ENCODE measurements at regions not wholly inside any gene's neighbourhood (a gene's known extent, or its start where the extent isn't known, plus 50 kb on each side); places are given as distances from the start of the nearest gene placed in this dataset.

- no peaks in the 10 kb centered on the region for H3K9me3 ChIP-seq (ENCODE audit: control insufficient read depth in 3 of 3, low read length in 3 of 3)
- H3K9ac ChIP-seq (ENCODE audit: low read depth in 1 of 3, low read length in 3 of 3): no peak overlapping the region
- no peaks in the 10 kb centered on the region for H3K4me1 ChIP-seq (ENCODE audit: control insufficient read depth in 3 of 3, insufficient read depth in 3 of 3, low read length in 3 of 3)
- H3K27me3 ChIP-seq (ENCODE audit: control insufficient read depth in 3 of 3, insufficient read depth in 3 of 3, low read length in 3 of 3): no peaks in the 10 kb centered on the region
- no peak overlapping the region for H3K27ac ChIP-seq (ENCODE audit: low read depth, low read length)
- H3K36me3 ChIP-seq (ENCODE audit: control insufficient read depth in 3 of 3, insufficient read depth in 3 of 3, low read length in 3 of 3): no peaks in the 10 kb centered on the region
- no peak overlapping the region for H3K4me3 ChIP-seq (ENCODE audit: low read length in 3 of 3)
These were observed 438.5 kb downstream of the ZNF516 start for GRCh38 chr18:76056471-76057110.

DNA sequence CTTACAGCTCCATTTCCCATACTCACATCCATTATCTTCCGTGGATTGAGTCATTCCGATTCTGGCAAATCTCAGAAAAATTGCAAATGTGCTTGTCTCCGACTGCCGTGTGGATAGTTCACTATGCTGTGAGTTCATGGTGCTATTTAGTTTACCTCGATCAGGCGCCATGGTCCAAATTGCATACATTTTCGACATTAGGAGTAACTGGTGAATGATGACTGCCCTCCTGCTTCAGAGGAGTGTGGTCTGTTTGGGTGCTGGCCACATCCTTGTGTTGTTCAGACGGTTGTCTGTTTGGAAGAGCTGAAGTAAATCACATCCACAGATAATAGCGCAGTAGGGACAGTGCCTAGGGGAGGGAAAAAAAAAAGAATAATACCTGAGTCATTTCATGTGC lies 439.5 kb downstream of the ZNF516 start:
- Histone ChIP-seq H3K9me3 (ENCODE audit: control insufficient read depth in 3 of 3, low read length in 3 of 3) (no peaks in the 10 kb centered on the region), H3K4me3 (ENCODE audit: low read length in 3 of 3) (no peak overlapping the region), H3K27ac (ENCODE audit: low read depth, low read length) (no peak overlapping the region), H3K4me1 (ENCODE audit: control insufficient read depth in 3 of 3, insufficient read depth in 3 of 3, low read length in 3 of 3) (no peaks in the 10 kb centered on the region), H3K9ac (ENCODE audit: low read depth in 1 of 3, low read length in 3 of 3) (no peak overlapping the region), H3K27me3 (ENCODE audit: control insufficient read depth in 3 of 3, insufficient read depth in 3 of 3, low read length in 3 of 3) (no peaks in the 10 kb centered on the region), H3K36me3 (ENCODE audit: control insufficient read depth in 3 of 3, insufficient read depth in 3 of 3, low read length in 3 of 3) (no peaks in the 10 kb centered on the region)

DNA sequence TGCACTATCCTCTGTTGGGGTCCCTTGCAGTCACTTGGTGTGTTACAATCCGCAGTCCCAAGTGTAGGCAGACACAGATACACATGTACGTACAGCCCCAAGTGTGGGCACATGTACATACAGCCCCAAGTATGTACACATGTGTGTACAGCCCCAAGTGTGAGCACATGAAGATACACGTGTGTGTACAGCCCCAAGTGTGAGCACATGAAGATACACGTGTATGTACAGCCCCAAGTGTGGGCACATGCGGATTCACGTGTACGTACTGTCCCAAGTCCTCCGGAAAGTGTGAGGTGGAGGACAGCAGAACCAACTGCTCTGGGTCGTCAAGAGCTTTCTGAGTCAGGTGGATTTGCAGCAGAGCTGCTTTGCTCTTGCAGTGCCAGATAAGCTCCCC lies 440.0 kb downstream of the ZNF516 start:
- no peaks in the 10 kb centered on the region for H3K9me3 ChIP-seq (ENCODE audit: control insufficient read depth in 3 of 3, low read length in 3 of 3)
- no peaks in the 10 kb centered on the region for H3K4me1 ChIP-seq (ENCODE audit: control insufficient read depth in 3 of 3, insufficient read depth in 3 of 3, low read length in 3 of 3)
- no peak overlapping the region for H3K4me3 ChIP-seq (ENCODE audit: low read length in 3 of 3)
- no peak overlapping the region for H3K27ac ChIP-seq (ENCODE audit: low read depth, low read length)
- no peaks in the 10 kb centered on the region for H3K27me3 ChIP-seq (ENCODE audit: control insufficient read depth in 3 of 3, insufficient read depth in 3 of 3, low read length in 3 of 3)
- H3K9ac ChIP-seq (ENCODE audit: low read depth in 1 of 3, low read length in 3 of 3): no peak overlapping the region
- no peaks in the 10 kb centered on the region for H3K36me3 ChIP-seq (ENCODE audit: control insufficient read depth in 3 of 3, insufficient read depth in 3 of 3, low read length in 3 of 3)

DNA sequence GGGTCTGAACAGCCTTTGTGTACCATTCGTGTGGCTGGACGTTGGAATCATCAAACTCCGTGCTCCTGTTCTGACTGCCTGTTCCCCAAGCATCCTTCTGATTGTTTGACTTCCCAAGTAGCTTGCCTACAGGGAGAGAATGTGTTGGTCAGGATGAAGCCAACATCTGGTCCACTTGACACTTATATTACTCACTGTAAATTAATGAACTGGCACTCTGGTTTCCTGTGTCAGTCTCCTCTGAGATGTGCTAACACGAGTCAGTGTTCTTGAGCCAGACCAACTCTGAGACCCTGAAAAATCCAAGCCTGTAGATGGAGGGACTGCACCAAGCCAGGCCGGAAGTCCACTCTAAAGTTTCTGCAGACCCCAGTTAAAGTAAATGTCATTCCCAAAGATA lies 440.9 kb downstream of the ZNF516 start:
- no peak overlapping the region for H3K27ac ChIP-seq (ENCODE audit: low read depth, low read length)
- no peak overlapping the region for H3K4me3 ChIP-seq (ENCODE audit: low read length in 3 of 3)
- no peaks in the 10 kb centered on the region for H3K36me3 ChIP-seq (ENCODE audit: control insufficient read depth in 3 of 3, insufficient read depth in 3 of 3, low read length in 3 of 3)
- H3K27me3 ChIP-seq (ENCODE audit: control insufficient read depth in 3 of 3, insufficient read depth in 3 of 3, low read length in 3 of 3): no peaks in the 10 kb centered on the region
- H3K9ac ChIP-seq (ENCODE audit: low read depth in 1 of 3, low read length in 3 of 3): no peak overlapping the region
- H3K9me3 ChIP-seq (ENCODE audit: control insufficient read depth in 3 of 3, low read length in 3 of 3): no peaks in the 10 kb centered on the region
- no peaks in the 10 kb centered on the region for H3K4me1 ChIP-seq (ENCODE audit: control insufficient read depth in 3 of 3, insufficient read depth in 3 of 3, low read length in 3 of 3)

GRCh38 chr18:76053551-76053950 lies 441.5 kb downstream of the ZNF516 start:
- Histone ChIP-seq H3K9me3 (ENCODE audit: control insufficient read depth in 3 of 3, low read length in 3 of 3) (no peaks in the 10 kb centered on the region), H3K27me3 (ENCODE audit: control insufficient read depth in 3 of 3, insufficient read depth in 3 of 3, low read length in 3 of 3) (no peaks in the 10 kb centered on the region), H3K36me3 (ENCODE audit: control insufficient read depth in 3 of 3, insufficient read depth in 3 of 3, low read length in 3 of 3) (no peaks in the 10 kb centered on the region), H3K27ac (ENCODE audit: low read depth, low read length) (no peak overlapping the region), H3K4me1 (ENCODE audit: control insufficient read depth in 3 of 3, insufficient read depth in 3 of 3, low read length in 3 of 3) (no peaks in the 10 kb centered on the region), H3K9ac (ENCODE audit: low read depth in 1 of 3, low read length in 3 of 3) (no peak overlapping the region), H3K4me3 (ENCODE audit: low read length in 3 of 3) (no peak overlapping the region)

- Histone ChIP-seq H3K9ac (ENCODE audit: low read depth in 1 of 3, low read length in 3 of 3) (no peak overlapping the region), H3K9me3 (ENCODE audit: control insufficient read depth in 3 of 3, low read length in 3 of 3) (no peaks in the 10 kb centered on the region), H3K27me3 (ENCODE audit: control insufficient read depth in 3 of 3, insufficient read depth in 3 of 3, low read length in 3 of 3) (no peaks in the 10 kb centered on the region), H3K27ac (ENCODE audit: low read depth, low read length) (no peak overlapping the region), H3K4me1 (ENCODE audit: control insufficient read depth in 3 of 3, insufficient read depth in 3 of 3, low read length in 3 of 3) (no peaks in the 10 kb centered on the region), H3K36me3 (ENCODE audit: control insufficient read depth in 3 of 3, insufficient read depth in 3 of 3, low read length in 3 of 3) (no peaks in the 10 kb centered on the region), H3K4me3 (ENCODE audit: low read length in 3 of 3) (no peak overlapping the region)
These were observed 442.8 kb downstream of the ZNF516 start for GRCh38 chr18:76052227-76052595.

- H3K36me3 ChIP-seq (ENCODE audit: control insufficient read depth in 3 of 3, insufficient read depth in 3 of 3, low read length in 3 of 3): no peaks in the 10 kb centered on the region
- no peaks in the 10 kb centered on the region for H3K9me3 ChIP-seq (ENCODE audit: control insufficient read depth in 3 of 3, low read length in 3 of 3)
- H3K27me3 ChIP-seq (ENCODE audit: control insufficient read depth in 3 of 3, insufficient read depth in 3 of 3, low read length in 3 of 3): no peaks in the 10 kb centered on the region
- H3K4me1 ChIP-seq (ENCODE audit: control insufficient read depth in 3 of 3, insufficient read depth in 3 of 3, low read length in 3 of 3): no peaks in the 10 kb centered on the region
- no peak overlapping the region for H3K4me3 ChIP-seq (ENCODE audit: low read length in 3 of 3)
- H3K27ac ChIP-seq (ENCODE audit: low read depth, low read length): no peak overlapping the region
- H3K9ac ChIP-seq (ENCODE audit: low read depth in 1 of 3, low read length in 3 of 3): no peak overlapping the region
These were observed 443.4 kb downstream of the ZNF516 start for GRCh38 chr18:76051396-76052226.

- H3K9me3 ChIP-seq (ENCODE audit: control insufficient read depth in 3 of 3, low read length in 3 of 3): no peaks in the 10 kb centered on the region
- no peaks in the 10 kb centered on the region for H3K36me3 ChIP-seq (ENCODE audit: control insufficient read depth in 3 of 3, insufficient read depth in 3 of 3, low read length in 3 of 3)
- no peak overlapping the region for H3K27ac ChIP-seq (ENCODE audit: low read depth, low read length)
- H3K4me1 ChIP-seq (ENCODE audit: control insufficient read depth in 3 of 3, insufficient read depth in 3 of 3, low read length in 3 of 3): no peaks in the 10 kb centered on the region
- no peaks in the 10 kb centered on the region for H3K27me3 ChIP-seq (ENCODE audit: control insufficient read depth in 3 of 3, insufficient read depth in 3 of 3, low read length in 3 of 3)
- H3K4me3 ChIP-seq (ENCODE audit: low read length in 3 of 3): no peak overlapping the region
- H3K9ac ChIP-seq (ENCODE audit: low read depth in 1 of 3, low read length in 3 of 3): no peak overlapping the region
These were observed 448.8 kb downstream of the ZNF516 start for GRCh38 chr18:76046221-76046620.

DNA sequence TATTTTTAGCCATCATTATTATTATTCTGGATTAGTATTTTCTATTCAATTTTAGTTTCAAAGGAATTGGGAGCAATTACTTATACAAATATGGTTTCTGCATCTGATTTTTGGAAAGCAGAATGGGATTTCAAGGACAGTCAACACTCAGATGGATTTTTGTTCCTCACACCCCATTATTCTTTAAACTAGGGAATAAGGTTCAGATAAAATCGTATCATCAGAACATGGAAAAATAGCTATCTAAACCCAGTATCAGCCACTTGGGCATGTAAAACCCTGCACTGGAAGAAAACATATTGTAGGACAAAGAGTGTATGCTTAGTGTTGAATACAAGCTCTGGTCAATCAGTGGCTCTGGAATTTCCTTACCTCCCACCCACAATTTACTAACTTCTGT lies 452.5 kb downstream of the ZNF516 start:
- H3K27me3 ChIP-seq (ENCODE audit: control insufficient read depth in 3 of 3, insufficient read depth in 3 of 3, low read length in 3 of 3): no peaks in the 10 kb centered on the region
- no peaks in the 10 kb centered on the region for H3K36me3 ChIP-seq (ENCODE audit: control insufficient read depth in 3 of 3, insufficient read depth in 3 of 3, low read length in 3 of 3)
- no peaks in the 10 kb centered on the region for H3K9me3 ChIP-seq (ENCODE audit: control insufficient read depth in 3 of 3, low read length in 3 of 3)
- no peak overlapping the region for H3K27ac ChIP-seq (ENCODE audit: low read depth, low read length)
- H3K4me3 ChIP-seq (ENCODE audit: low read length in 3 of 3): no peak overlapping the region
- H3K4me1 ChIP-seq (ENCODE audit: control insufficient read depth in 3 of 3, insufficient read depth in 3 of 3, low read length in 3 of 3): no peaks in the 10 kb centered on the region
- H3K9ac ChIP-seq (ENCODE audit: low read depth in 1 of 3, low read length in 3 of 3): no peak overlapping the region

- Histone ChIP-seq H3K36me3 (ENCODE audit: control insufficient read depth in 3 of 3, insufficient read depth in 3 of 3, low read length in 3 of 3) (no peaks in the 10 kb centered on the region), H3K9me3 (ENCODE audit: control insufficient read depth in 3 of 3, low read length in 3 of 3) (peaks cover 0 to 5% (median 2%) of the 10 kb centered on the region in 3 donors), H3K4me1 (ENCODE audit: control insufficient read depth in 3 of 3, insufficient read depth in 3 of 3, low read length in 3 of 3) (no peaks in the 10 kb centered on the region), H3K9ac (ENCODE audit: low read depth in 1 of 3, low read length in 3 of 3) (no peak overlapping the region), H3K4me3 (ENCODE audit: low read length in 3 of 3) (no peak overlapping the region), H3K27me3 (ENCODE audit: control insufficient read depth in 3 of 3, insufficient read depth in 3 of 3, low read length in 3 of 3) (no peaks in the 10 kb centered on the region), H3K27ac (ENCODE audit: low read depth, low read length) (no peak overlapping the region)
These were observed 476.8 kb downstream of the ZNF516 start for GRCh38 chr18:76018210-76018609.
